H1 (cell line): ENCODE measurements at regions not wholly inside any gene's neighbourhood (a gene's known extent, or its start where the extent isn't known, plus 50 kb on each side); places are given as distances from the start of the nearest gene placed in this dataset.

Experiments
- CTCF ChIA-PET: fragments of 300-600 bp; sonication (Branson Sonifier 250); formaldehyde crosslinking; loops from one replicate; lab custom pipeline; 2021; ENCODE audit not compliant: partially characterized antibody; lab: Charles Lee
- POLR2A ChIA-PET: fragments of 300-600 bp; sonication (Branson Sonifier 250); formaldehyde crosslinking; loops from one replicate; lab custom pipeline; 2021; ENCODE audit warnings: inconsistent platforms; ENCODE audit not compliant: partially characterized antibody; lab: Charles Lee
- DNase-seq, 2 experiments: peaks; one replicate each; pipeline versions ENCODE4 v3.0.0 to v3.0.0-alpha.2; 2010 to 2022; ENCODE audit warnings: low spot score in 2 of 2, low read depth in 1 of 2, mixed read lengths in 1 of 2
- FAIRE-seq: peaks from 2 replicates; lab custom pipeline; 2011; peaks lifted over from hg19 to GRCh38; lab: Jason Lieb, UNC
- H2AFZ ChIP-seq: 2 replicates; pipeline ENCODE4 v1.8.1; 2012; ENCODE audit warnings: low read length, inconsistent platforms
- H2AK5ac ChIP-seq: 2 replicates; pipeline ENCODE4 v1.6.1; 2013; ENCODE audit warnings: low read depth, low read length
- H2BK120ac ChIP-seq: replicated peaks from 2 replicates; pipeline ENCODE3; 2013; ENCODE audit warnings: low read depth, low read length, inconsistent platforms
- H2BK12ac ChIP-seq: 2 replicates; pipeline ENCODE4 v1.6.1; 2013; ENCODE audit warnings: low read depth, low read length
- H2BK15ac ChIP-seq: 2 replicates; pipeline ENCODE4 v1.6.1; 2013; ENCODE audit warnings: low read length
- H2BK20ac ChIP-seq: 2 replicates; pipeline ENCODE4 v1.6.1; 2013; ENCODE audit warnings: low read length
- H2BK5ac ChIP-seq: 2 replicates; pipeline ENCODE4 v1.6.1; 2013; ENCODE audit warnings: low read depth, low read length
- H3K14ac ChIP-seq: 2 replicates; pipeline ENCODE4 v1.6.1; 2013; ENCODE audit warnings: inconsistent platforms; ENCODE audit not compliant: insufficient read length
- H3K18ac ChIP-seq: 2 replicates; pipeline ENCODE4 v1.6.1; 2013; ENCODE audit warnings: low read length; ENCODE audit errors: extremely low read depth
- H3K23ac ChIP-seq: 2 replicates; pipeline ENCODE4 v1.6.1; 2013; ENCODE audit warnings: inconsistent platforms; ENCODE audit not compliant: insufficient read length
- H3K23me2 ChIP-seq: 2 replicates; pipeline ENCODE4 v1.6.1; 2013; ENCODE audit warnings: low read depth, low read length
- H3K27ac ChIP-seq: 2 replicates; pipeline ENCODE4 v1.6.1; 2011; ENCODE audit warnings: low read depth, low read length, inconsistent platforms
- H3K27me3 ChIP-seq, 4 experiments: replicated peaks in 1 of 4; 1 replicate in 1 of 4; 2 replicates in 3 of 4; pipeline versions ENCODE4 v1.6.1 to v1.8.1; 2011 to 2013; ENCODE audit warnings: low read length in 3 of 4, mild to moderate bottlenecking in 3 of 4, inconsistent platforms in 2 of 4, mixed read lengths in 2 of 4, moderate library complexity in 1 of 4; ENCODE audit not compliant: control insufficient read depth in 3 of 4, insufficient read depth in 3 of 4; ENCODE audit errors: extremely low read depth in 1 of 4
- H3K36me3 ChIP-seq, 4 experiments: 2 replicates each; pipeline versions ENCODE4 v1.6.1 to v1.8.1; 2011 to 2013; ENCODE audit warnings: mild to moderate bottlenecking in 4 of 4, low read length in 3 of 4, moderate library complexity in 2 of 4, control low read depth in 1 of 4, inconsistent platforms in 1 of 4; ENCODE audit not compliant: insufficient read depth in 4 of 4, control insufficient read depth in 2 of 4
- H3K4ac ChIP-seq: replicated peaks from 2 replicates; pipeline ENCODE3; 2013; ENCODE audit warnings: low read length, low read depth, mixed read lengths, inconsistent platforms; ENCODE audit not compliant: insufficient read length
- H3K4me1 ChIP-seq, 4 experiments: replicated peaks in 1 of 4; 1 replicate in 1 of 4; 2 replicates in 3 of 4; pipeline versions ENCODE4 v1.6.1 to v1.8.1; 2011 to 2013; ENCODE audit warnings: low read length in 3 of 4, inconsistent platforms in 2 of 4, mixed read lengths in 1 of 4; ENCODE audit not compliant: insufficient read depth in 4 of 4, control insufficient read depth in 3 of 4
- H3K4me2 ChIP-seq, 2 experiments: 2 replicates each; pipeline versions ENCODE4 v1.6.1 to v1.8.1; 2011 to 2013; ENCODE audit warnings: low read depth in 2 of 2, low read length in 2 of 2, control low read depth in 1 of 2, inconsistent platforms in 1 of 2, mild to moderate bottlenecking in 1 of 2; ENCODE audit not compliant: insufficient read depth in 1 of 2
- H3K4me3 ChIP-seq, 4 experiments: fragments of 200-600, 300-600 bp in 1 of 4; sonication (generic), shearing (Covaris generic), sonication (Bioruptor Twin) in 1 of 4; 2 replicates each; pipeline versions ENCODE4 v1.5.1 to v1.8.1; 2011 to 2016; ENCODE audit warnings: low read length in 4 of 4, low read depth in 3 of 4, control low read depth in 2 of 4, inconsistent platforms in 2 of 4, mild to moderate bottlenecking in 2 of 4, mixed read lengths in 1 of 4, moderate library complexity in 1 of 4; ENCODE audit not compliant: insufficient read depth in 2 of 4; ENCODE audit errors: extremely low read depth in 1 of 4
- H3K56ac ChIP-seq: replicated peaks from 2 replicates; pipeline ENCODE3; 2013; ENCODE audit warnings: low read depth, mild to moderate bottlenecking, mixed read lengths, low read length, inconsistent platforms; ENCODE audit not compliant: insufficient read length
- H3K79me1 ChIP-seq: 2 replicates; pipeline ENCODE4 v1.6.1; 2013; ENCODE audit warnings: low read depth, low read length, control low read depth
- H3K79me2 ChIP-seq, 2 experiments: 2 replicates each; pipeline versions ENCODE4 v1.6.1 to v1.8.1; 2012 to 2013; ENCODE audit warnings: low read length in 2 of 2, mild to moderate bottlenecking in 2 of 2, inconsistent platforms in 1 of 2; ENCODE audit not compliant: insufficient read depth in 2 of 2, control insufficient read depth in 1 of 2
- H3K9ac ChIP-seq, 4 experiments: replicated peaks in 1 of 4; 1 replicate in 1 of 4; 2 replicates in 3 of 4; pipeline versions ENCODE4 v1.6.1 to v1.8.1; 2011 to 2013; ENCODE audit warnings: low read depth in 3 of 4, low read length in 3 of 4, control low read depth in 2 of 4, mild to moderate bottlenecking in 2 of 4, moderate library complexity in 2 of 4, inconsistent platforms in 1 of 4; ENCODE audit errors: extremely low read depth in 1 of 4
- H3K9me3 ChIP-seq, 2 experiments: 2 replicates each; pipeline versions ENCODE4 v1.6.1 to v1.8.1; 2012 to 2013; ENCODE audit warnings: mild to moderate bottlenecking in 2 of 2, moderate library complexity in 2 of 2, control low read depth in 1 of 2, inconsistent platforms in 1 of 2, low read depth in 1 of 2, low read length in 1 of 2, mixed read lengths in 1 of 2; ENCODE audit not compliant: insufficient read depth in 2 of 2
- H4K20me1 ChIP-seq, 2 experiments: replicated peaks in 1 of 2; 2 replicates each; pipeline versions ENCODE3 to v1.8.1; 2011 to 2013; ENCODE audit warnings: inconsistent platforms in 2 of 2, low read length in 2 of 2, mild to moderate bottlenecking in 1 of 2; ENCODE audit not compliant: insufficient read depth in 2 of 2, control insufficient read depth in 1 of 2
- H4K5ac ChIP-seq: 2 replicates; pipeline ENCODE4 v1.6.1; 2013; ENCODE audit warnings: low read length, low read depth, mixed read lengths, inconsistent platforms; ENCODE audit not compliant: insufficient read length
- H4K8ac ChIP-seq: 2 replicates; pipeline ENCODE4 v1.8.0; 2013; ENCODE audit warnings: mild to moderate bottlenecking, moderate library complexity, low read length, inconsistent platforms; ENCODE audit not compliant: insufficient read depth; ENCODE audit errors: extremely low read depth
- H4K91ac ChIP-seq: replicated peaks from 2 replicates; pipeline ENCODE3; 2013; ENCODE audit warnings: low read length, mixed read lengths, inconsistent platforms; ENCODE audit not compliant: insufficient read length
- BCL11A ChIP-seq, 2 experiments: IDR thresholded peaks; one replicate each; pipeline ENCODE4 v1.6.1; 2011; ENCODE audit warnings: low read depth in 2 of 2, low read length in 2 of 2, mild to moderate bottlenecking in 2 of 2
- CTBP2 ChIP-seq: IDR thresholded peaks from 2 replicates; pipeline ENCODE4 v1.7.0; 2011; ENCODE audit warnings: borderline replicate concordance, mild to moderate bottlenecking, moderate library complexity, mixed read lengths, low read length; ENCODE audit not compliant: insufficient read depth, insufficient read length
- EP300 ChIP-seq, 2 experiments: IDR thresholded peaks; 1 replicate in 1 of 2; 2 replicates in 1 of 2; pipeline ENCODE4 v1.6.1; 2011 to 2012; ENCODE audit warnings: low read depth in 2 of 2, low read length in 2 of 2, mild to moderate bottlenecking in 2 of 2, borderline replicate concordance in 1 of 2, inconsistent platforms in 1 of 2, moderate library complexity in 1 of 2
- GABPA ChIP-seq: IDR thresholded peaks from 2 replicates; pipeline ENCODE4 v1.6.1; 2011; ENCODE audit warnings: mild to moderate bottlenecking, low read length, moderate library complexity, borderline replicate concordance; ENCODE audit not compliant: insufficient read depth
- SRF ChIP-seq: IDR thresholded peaks from 2 replicates; pipeline ENCODE4 v1.6.1; 2011; ENCODE audit warnings: mild to moderate bottlenecking, low read depth, low read length, moderate library complexity
- TEAD4 ChIP-seq: IDR thresholded peaks from 2 replicates; pipeline ENCODE4 v1.6.1; 2012; ENCODE audit warnings: low read depth, low read length, inconsistent platforms, mixed read lengths
- WGBS, 2 experiments: shearing (Covaris generic) in 1 of 2; methylation state at CpG; one replicate each; pipeline versions ENCODE4 v1.1.6 to v1.1.7; 2013 to 2015; ENCODE audit warnings: low lambda C conversion rate in 2 of 2, mixed read lengths in 2 of 2, inconsistent platforms in 1 of 2, low coverage in 1 of 2, missing lambda C conversion rate in 1 of 2; ENCODE audit not compliant: insufficient replicate concordance in 2 of 2, insufficient coverage in 1 of 2, insufficient read length in 1 of 2; ENCODE audit errors: extremely low coverage in 1 of 2, missing lambda C conversion rate in 1 of 2; 5-methylcytosine and 5-hydroxymethylcytosine counted together
- TF ChIP-seq, protein P1 (sequence below), 3 experiments: IDR thresholded peaks; 1 replicate in 2 of 3; 2 replicates in 1 of 3; pipeline versions ENCODE4 v1.5.1 to v1.6.1; 2011; ENCODE audit warnings: low read length in 3 of 3, mild to moderate bottlenecking in 3 of 3, inconsistent platforms in 2 of 3, low read depth in 1 of 3, moderate library complexity in 1 of 3; ENCODE audit not compliant: insufficient read depth in 1 of 3; ENCODE audit errors: control extremely low read depth in 1 of 3
- TF ChIP-seq, protein P2 (sequence below): IDR thresholded peaks from 2 replicates; pipeline ENCODE4 v1.6.1; 2012; ENCODE audit warnings: low read length, inconsistent platforms

DNA sequence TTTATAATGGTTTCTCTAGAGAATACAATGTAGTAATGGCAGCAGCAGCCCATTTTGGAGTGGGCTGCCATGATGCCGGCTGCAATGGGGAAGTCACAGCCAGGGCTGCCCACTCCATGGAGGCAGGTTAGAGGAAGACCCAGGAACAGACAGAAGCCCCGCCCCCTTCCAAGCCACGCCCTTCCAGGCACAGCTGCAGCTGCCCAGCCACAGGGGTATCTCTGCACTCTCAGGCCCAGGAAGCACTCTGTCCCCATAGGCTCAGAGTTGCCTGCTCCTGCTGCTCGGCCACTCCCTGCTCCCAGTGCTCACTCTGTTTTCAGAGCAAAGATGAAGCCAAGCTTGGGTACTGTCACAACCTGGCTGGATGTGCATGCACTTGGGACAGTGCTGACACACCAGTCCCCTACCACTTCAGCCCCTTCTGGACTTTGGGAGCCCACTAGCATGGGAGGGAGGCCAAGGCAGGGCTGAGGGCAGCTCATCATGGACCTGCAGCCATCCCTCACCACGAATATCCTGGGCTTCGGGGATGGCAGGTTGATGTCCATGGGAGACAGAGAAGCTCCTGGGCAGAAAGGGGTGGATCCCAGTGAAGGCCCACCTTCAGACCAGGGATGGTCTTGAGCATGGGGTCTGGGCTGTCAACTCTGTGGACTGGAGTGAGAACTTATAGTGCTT, 1224.2 kb downstream of the SLITRK5 start:
- Histone ChIP-seq H3K27ac (no peak overlapping the region), H3K79me2 (no peaks in the 10 kb centered on the region), H2BK15ac (no peak overlapping the region), H3K4me1 (no peaks in the 10 kb centered on the region), H3K14ac (no peak overlapping the region), H3K4ac (no peak overlapping the region), H2BK12ac (no peak overlapping the region), H2AFZ (no peak overlapping the region), H2BK120ac (no peak overlapping the region), H3K23ac (no peak overlapping the region), H3K4me2 (no peak overlapping the region), H2AK5ac (no peak overlapping the region), H3K56ac (no peak overlapping the region), H2BK5ac (no peak overlapping the region), H4K91ac (no peak overlapping the region), H3K79me1 (no peaks in the 10 kb centered on the region), H4K5ac (no peak overlapping the region), H3K23me2 (no peaks in the 10 kb centered on the region), H3K36me3 (no peaks in the 10 kb centered on the region), H4K8ac (no peak overlapping the region; the same call in 1 of the 2 replicates), H3K18ac (no peak overlapping the region), H2BK20ac (no peak overlapping the region), H3K9me3 (peaks cover 0 to 8% of the 10 kb centered on the region in 2 experiments; a peak in 1 of 4 replicates), H3K9ac (no peak overlapping the region), H3K27me3 (no peaks in the 10 kb centered on the region), H4K20me1 (no peaks in the 10 kb centered on the region), H3K4me3 (no peak overlapping the region)
- ChIA-PET POLR2A (no interaction called here), CTCF (no interaction called here)
- 95% methylated on average over 6 of the region's 6 CpGs; no CpG with 5 or more reads in 1 of the 2 experiments for WGBS, 2 experiments
- DNase-seq = no peak
- no peak for FAIRE-seq
- TF ChIP-seq, protein P1, sequence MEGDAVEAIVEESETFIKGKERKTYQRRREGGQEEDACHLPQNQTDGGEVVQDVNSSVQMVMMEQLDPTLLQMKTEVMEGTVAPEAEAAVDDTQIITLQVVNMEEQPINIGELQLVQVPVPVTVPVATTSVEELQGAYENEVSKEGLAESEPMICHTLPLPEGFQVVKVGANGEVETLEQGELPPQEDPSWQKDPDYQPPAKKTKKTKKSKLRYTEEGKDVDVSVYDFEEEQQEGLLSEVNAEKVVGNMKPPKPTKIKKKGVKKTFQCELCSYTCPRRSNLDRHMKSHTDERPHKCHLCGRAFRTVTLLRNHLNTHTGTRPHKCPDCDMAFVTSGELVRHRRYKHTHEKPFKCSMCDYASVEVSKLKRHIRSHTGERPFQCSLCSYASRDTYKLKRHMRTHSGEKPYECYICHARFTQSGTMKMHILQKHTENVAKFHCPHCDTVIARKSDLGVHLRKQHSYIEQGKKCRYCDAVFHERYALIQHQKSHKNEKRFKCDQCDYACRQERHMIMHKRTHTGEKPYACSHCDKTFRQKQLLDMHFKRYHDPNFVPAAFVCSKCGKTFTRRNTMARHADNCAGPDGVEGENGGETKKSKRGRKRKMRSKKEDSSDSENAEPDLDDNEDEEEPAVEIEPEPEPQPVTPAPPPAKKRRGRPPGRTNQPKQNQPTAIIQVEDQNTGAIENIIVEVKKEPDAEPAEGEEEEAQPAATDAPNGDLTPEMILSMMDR (IDR thresholded peaks at IDR 0.05; ENCODE audit: control extremely low read depth in 1 of 3, insufficient read depth in 1 of 3, low read depth in 1 of 3, low read length in 3 of 3) = no peak
- TF ChIP-seq GABPA (no peak), EP300 (IDR thresholded peaks at IDR 0.05; ENCODE audit: borderline replicate concordance in 1 of 2, low read depth in 2 of 2, low read length in 2 of 2) (no peak), BCL11A (IDR thresholded peaks at IDR 0.05; ENCODE audit: low read depth in 2 of 2, low read length in 2 of 2) (no peak), TEAD4 (no peak), SRF (no peak), CTBP2 (no peak)
- TF ChIP-seq, protein P2, sequence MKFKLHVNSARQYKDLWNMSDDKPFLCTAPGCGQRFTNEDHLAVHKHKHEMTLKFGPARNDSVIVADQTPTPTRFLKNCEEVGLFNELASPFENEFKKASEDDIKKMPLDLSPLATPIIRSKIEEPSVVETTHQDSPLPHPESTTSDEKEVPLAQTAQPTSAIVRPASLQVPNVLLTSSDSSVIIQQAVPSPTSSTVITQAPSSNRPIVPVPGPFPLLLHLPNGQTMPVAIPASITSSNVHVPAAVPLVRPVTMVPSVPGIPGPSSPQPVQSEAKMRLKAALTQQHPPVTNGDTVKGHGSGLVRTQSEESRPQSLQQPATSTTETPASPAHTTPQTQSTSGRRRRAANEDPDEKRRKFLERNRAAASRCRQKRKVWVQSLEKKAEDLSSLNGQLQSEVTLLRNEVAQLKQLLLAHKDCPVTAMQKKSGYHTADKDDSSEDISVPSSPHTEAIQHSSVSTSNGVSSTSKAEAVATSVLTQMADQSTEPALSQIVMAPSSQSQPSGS = no peak
